Naive thymus-derived CD4-positive, alpha-beta T cell (primary cell): ENCODE measurements at regions not wholly inside any gene's neighbourhood (a gene's known extent, or its start where the extent isn't known, plus 50 kb on each side); places are given as distances from the start of the nearest gene placed in this dataset.

ENCODE experiments used
- ATAC-seq: fragments of 150-1000 bp; cut with Tn5 transposase; 2 replicates; pipeline ENCODE4 v1.10.0; 2021; ENCODE audit warnings: mild to moderate bottlenecking, moderate library complexity
- CTCF ChIA-PET: fragments of 350-600 bp; sonication (Branson Sonifier 250); formaldehyde crosslinking; loops from one replicate; lab custom pipeline; 2021; ENCODE audit warnings: antibody characterized with exemption; lab: Charles Lee
- POLR2A ChIA-PET: fragments of 350-600 bp; sonication (Branson Sonifier 250); formaldehyde crosslinking; loops from one replicate; lab custom pipeline; 2021; ENCODE audit warnings: antibody characterized with exemption, inconsistent platforms; lab: Charles Lee
- DNase-seq, 9 donors: peaks; one replicate each; pipeline versions ENCODE4 v3.0.0 to v3.0.0-alpha.2; 2020 to 2022; ENCODE audit warnings: mixed read lengths in 1 of 9
- H3K27ac ChIP-seq: one replicate; pipeline ENCODE4 v1.7.0; 2013; ENCODE audit warnings: mild to moderate bottlenecking, low read depth, low read length, moderate library complexity
- H3K27me3 ChIP-seq, 2 donors: one replicate each; pipeline ENCODE4 v1.7.0; 2013; ENCODE audit warnings: low read length in 2 of 2, mild to moderate bottlenecking in 2 of 2, moderate library complexity in 2 of 2; ENCODE audit not compliant: control insufficient read depth in 2 of 2, insufficient read depth in 2 of 2
- H3K36me3 ChIP-seq, 3 experiments: 1 replicate in 2 of 3; 2 replicates in 1 of 3; pipeline ENCODE4 v1.7.0; 2013; ENCODE audit warnings: low read length in 3 of 3, mild to moderate bottlenecking in 3 of 3, moderate library complexity in 1 of 3; ENCODE audit not compliant: insufficient read depth in 3 of 3, control insufficient read depth in 2 of 3
- H3K4me1 ChIP-seq, 2 donors: one replicate each; pipeline ENCODE4 v1.7.0; 2013; ENCODE audit warnings: low read length in 2 of 2, mild to moderate bottlenecking in 2 of 2, moderate library complexity in 1 of 2; ENCODE audit not compliant: control insufficient read depth in 2 of 2, insufficient read depth in 2 of 2
- H3K4me3 ChIP-seq: 2 replicates; pipeline ENCODE4 v1.7.0; 2013; ENCODE audit warnings: mild to moderate bottlenecking, low read length
- H3K9me3 ChIP-seq, 3 experiments: 1 replicate in 2 of 3; 2 replicates in 1 of 3; pipeline ENCODE4 v1.7.0; 2013; ENCODE audit warnings: low read length in 3 of 3; ENCODE audit not compliant: control insufficient read depth in 2 of 3
- H3K27ac Mint-ChIP-seq, 9 donors: one replicate each; pipeline ENCODE4 v1.8.0; 2020 to 2022; ENCODE audit warnings: mixed read lengths in 9 of 9, mild to moderate bottlenecking in 8 of 9, moderate library complexity in 5 of 9, inconsistent platforms in 2 of 9
- H3K27me3 Mint-ChIP-seq, 5 donors: one replicate each; pipeline ENCODE4 v1.8.0; 2021 to 2022; ENCODE audit warnings: mixed read lengths in 5 of 5, mild to moderate bottlenecking in 1 of 5
- H3K36me3 Mint-ChIP-seq, 5 donors: one replicate each; pipeline ENCODE4 v1.8.0; 2020 to 2022; ENCODE audit warnings: mixed read lengths in 5 of 5, mild to moderate bottlenecking in 3 of 5, inconsistent platforms in 1 of 5
- H3K4me1 Mint-ChIP-seq, 7 donors: one replicate each; pipeline ENCODE4 v1.8.0; 2020 to 2022; ENCODE audit warnings: mixed read lengths in 7 of 7, mild to moderate bottlenecking in 3 of 7, inconsistent platforms in 1 of 7
- H3K4me3 Mint-ChIP-seq, 10 donors: one replicate each; pipeline ENCODE4 v1.8.0; 2020 to 2022; ENCODE audit warnings: mild to moderate bottlenecking in 10 of 10, mixed read lengths in 10 of 10, moderate library complexity in 6 of 10, inconsistent platforms in 2 of 10
- H3K9me3 Mint-ChIP-seq, 11 donors: one replicate each; pipeline ENCODE4 v1.8.0; 2020 to 2022; ENCODE audit warnings: mixed read lengths in 11 of 11, mild to moderate bottlenecking in 4 of 11, inconsistent platforms in 1 of 11, moderate library complexity in 1 of 11
- intact Hi-C, 2 donors: fragments of 100-400 bp; cut with micrococcal nuclease; formaldehyde crosslinking; loops; one replicate each; pipeline ENCODE4 v1.15.1; 2023

DNA sequence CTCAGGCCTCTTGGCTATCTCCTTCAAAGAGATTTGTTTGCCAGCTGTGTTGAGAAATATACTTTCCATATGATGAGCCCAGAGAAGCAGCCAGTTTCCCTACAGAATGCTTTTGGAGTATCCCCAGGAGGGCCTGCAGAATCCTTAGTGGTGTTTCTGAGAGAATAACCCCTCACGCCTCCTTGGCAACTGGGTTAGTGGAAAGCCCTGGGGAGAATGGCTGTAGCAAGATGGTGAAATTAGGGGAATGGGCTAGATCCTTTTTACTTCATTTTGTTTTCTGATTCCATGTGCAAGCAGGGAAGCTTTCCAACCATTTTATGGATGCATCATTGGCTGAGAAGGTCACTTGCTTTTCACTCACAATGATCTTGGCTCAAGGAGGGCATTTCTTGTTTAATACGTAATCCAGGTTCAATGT is 364.6 kb downstream of the DMRT2 start:
- peaks cover 0 to 4% (median 0%) of the 10 kb centered on the region in 11 donors for H3K9me3 Mint-ChIP-seq
- peaks cover 0 to 4% (median 0%) of the 10 kb centered on the region in 7 donors for H3K4me1 Mint-ChIP-seq
- POLR2A ChIA-PET = no interaction called here
- CTCF ChIA-PET = no interaction called here
- H3K27me3 Mint-ChIP-seq = peaks cover 0 to 11% (median 6%) of the 10 kb centered on the region in 5 donors
- no peaks in the 10 kb centered on the region for H3K4me1 ChIP-seq
- no peak overlapping the region for H3K4me3 Mint-ChIP-seq
- ATAC-seq = no peak
- no peak overlapping the region for H3K27ac Mint-ChIP-seq
- H3K36me3 ChIP-seq = no peaks in the 10 kb centered on the region
- H3K4me3 ChIP-seq = no peak overlapping the region
- intact Hi-C loops = no loop called here
- H3K9me3 ChIP-seq = no peaks in the 10 kb centered on the region
- DNase-seq = no peak
- no peaks in the 10 kb centered on the region for H3K36me3 Mint-ChIP-seq
- H3K27me3 ChIP-seq = no peaks in the 10 kb centered on the region
- H3K27ac ChIP-seq = no peak overlapping the region

DNA sequence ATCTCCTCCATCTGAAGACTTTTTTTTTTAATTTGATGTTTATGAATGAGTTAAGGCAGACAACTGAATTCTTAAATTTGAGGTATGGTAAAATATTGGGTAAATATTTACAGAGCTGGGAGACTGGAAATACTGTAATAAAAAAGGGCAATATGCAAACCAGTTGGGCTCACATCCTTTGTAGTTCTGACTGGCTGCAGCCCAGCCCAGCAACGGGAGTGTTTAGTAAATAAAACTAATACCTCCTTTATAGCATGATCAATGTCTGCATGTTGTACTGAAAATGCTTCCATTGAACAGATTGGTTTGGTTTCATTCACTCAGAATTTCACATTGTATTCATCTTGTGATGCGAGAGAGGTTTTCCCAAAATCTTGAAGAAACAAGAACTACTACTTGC is 365.0 kb downstream of the DMRT2 start:
- H3K4me1 ChIP-seq = no peaks in the 10 kb centered on the region
- H3K4me3 ChIP-seq = no peak overlapping the region
- no peaks in the 10 kb centered on the region for H3K27me3 ChIP-seq
- DNase-seq (no peak), ATAC-seq (no peak)
- peaks cover 0 to 4% (median 0%) of the 10 kb centered on the region in 11 donors for H3K9me3 Mint-ChIP-seq
- POLR2A ChIA-PET = no interaction called here
- H3K4me3 Mint-ChIP-seq = no peak overlapping the region
- no peaks in the 10 kb centered on the region for H3K36me3 ChIP-seq
- H3K27me3 Mint-ChIP-seq = peaks cover 0 to 11% (median 6%) of the 10 kb centered on the region in 5 donors
- no peaks in the 10 kb centered on the region for H3K36me3 Mint-ChIP-seq
- peaks cover 0 to 4% (median 0%) of the 10 kb centered on the region in 7 donors for H3K4me1 Mint-ChIP-seq
- no peak overlapping the region for H3K27ac ChIP-seq
- H3K9me3 ChIP-seq = no peaks in the 10 kb centered on the region
- intact Hi-C loops = no loop called here
- CTCF ChIA-PET = no interaction called here
- H3K27ac Mint-ChIP-seq = no peak overlapping the region

DNA sequence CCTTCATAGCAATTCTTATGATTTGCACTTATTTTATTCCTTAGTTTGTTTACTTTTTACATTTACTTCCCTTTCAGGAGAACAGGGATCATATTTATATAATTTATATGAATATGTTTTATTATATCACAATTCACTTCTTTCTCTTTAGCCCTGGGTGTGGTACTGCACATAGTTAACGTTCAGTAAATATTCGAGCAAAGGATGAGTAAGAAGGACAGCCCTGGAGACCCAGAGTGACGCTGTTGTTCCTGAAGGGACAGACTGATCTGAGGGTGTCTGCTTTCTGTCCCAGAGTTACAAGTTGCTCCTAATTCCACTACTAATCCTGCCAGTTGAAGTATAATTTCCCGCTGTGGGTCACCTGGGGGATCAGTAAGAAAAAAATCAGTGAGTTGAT is 366.1 kb downstream of the DMRT2 start:
- H3K9me3 ChIP-seq = no peaks in the 10 kb centered on the region
- no peaks in the 10 kb centered on the region for H3K36me3 ChIP-seq
- H3K27ac Mint-ChIP-seq = no peak overlapping the region
- peaks cover 0 to 4% (median 0%) of the 10 kb centered on the region in 7 donors for H3K4me1 Mint-ChIP-seq
- H3K27me3 Mint-ChIP-seq = peaks cover 0 to 11% (median 6%) of the 10 kb centered on the region in 5 donors
- CTCF ChIA-PET = no interaction called here
- no peak overlapping the region for H3K4me3 Mint-ChIP-seq
- H3K27ac ChIP-seq = no peak overlapping the region
- intact Hi-C loops = no loop called here
- no peak overlapping the region for H3K4me3 ChIP-seq
- H3K9me3 Mint-ChIP-seq = peaks cover 0 to 2% (median 0%) of the 10 kb centered on the region in 11 donors
- no peaks in the 10 kb centered on the region for H3K36me3 Mint-ChIP-seq
- POLR2A ChIA-PET = no interaction called here
- H3K4me1 ChIP-seq = no peaks in the 10 kb centered on the region
- no peak for DNase-seq
- no peak for ATAC-seq
- H3K27me3 ChIP-seq = no peaks in the 10 kb centered on the region

DNA sequence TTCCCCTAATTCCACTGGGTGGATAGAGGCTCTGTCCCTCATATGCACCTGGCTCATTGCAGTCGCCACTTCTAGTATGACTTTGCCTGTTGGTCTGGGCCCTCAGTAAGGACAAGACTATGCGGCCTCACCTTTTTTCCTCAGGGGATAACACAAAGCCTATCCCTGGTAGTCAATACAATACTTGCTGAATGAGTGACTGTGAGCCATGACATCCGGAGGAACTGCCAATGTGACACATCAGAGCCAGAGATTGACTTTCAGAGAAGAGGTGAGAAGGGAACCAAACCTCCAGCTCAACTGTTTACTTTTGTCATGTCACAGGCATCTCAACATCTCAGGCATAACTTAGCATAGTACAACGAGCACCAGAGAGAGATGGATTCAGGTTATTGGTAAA is 371.3 kb downstream of the DMRT2 start:
- Histone ChIP-seq H3K27me3 (no peaks in the 10 kb centered on the region), H3K9me3 (no peaks in the 10 kb centered on the region), H3K27ac (no peak overlapping the region), H3K36me3 (no peaks in the 10 kb centered on the region), H3K4me1 (no peaks in the 10 kb centered on the region), H3K4me3 (no peak overlapping the region)
- CTCF ChIA-PET = no interaction called here
- Mint-ChIP-seq H3K27ac (no peak overlapping the region), H3K4me3 (no peak overlapping the region), H3K36me3 (no peaks in the 10 kb centered on the region), H3K4me1 (no peaks in the 10 kb centered on the region), H3K9me3 (peaks cover 0 to 10% (median 3%) of the 10 kb centered on the region in 11 donors), H3K27me3 (peaks cover 0 to 7% (median 0%) of the 10 kb centered on the region in 5 donors)
- POLR2A ChIA-PET = no interaction called here
- no peak for DNase-seq
- no peak for ATAC-seq
- intact Hi-C loops = no loop called here

DNA sequence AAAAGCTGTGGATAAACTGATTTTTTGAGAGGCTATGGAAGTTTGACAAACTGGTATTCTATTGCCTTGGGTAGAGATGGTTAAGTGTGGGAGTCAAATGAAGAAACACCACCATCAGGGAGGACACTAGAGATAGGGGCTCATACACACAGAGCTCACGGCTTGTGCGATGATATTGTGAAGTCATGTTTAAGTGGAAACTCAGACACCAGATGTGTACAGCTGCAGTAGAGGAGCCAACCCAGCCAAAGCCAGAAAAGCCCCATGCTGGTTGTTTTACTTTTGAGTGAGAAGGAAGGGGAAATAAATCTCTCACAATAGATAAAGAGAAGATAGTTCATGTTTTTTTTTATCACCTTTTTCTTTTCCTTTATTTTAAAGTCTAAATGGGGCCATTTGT is 377.7 kb downstream of the DMRT2 start:
- POLR2A ChIA-PET = no interaction called here

DNA sequence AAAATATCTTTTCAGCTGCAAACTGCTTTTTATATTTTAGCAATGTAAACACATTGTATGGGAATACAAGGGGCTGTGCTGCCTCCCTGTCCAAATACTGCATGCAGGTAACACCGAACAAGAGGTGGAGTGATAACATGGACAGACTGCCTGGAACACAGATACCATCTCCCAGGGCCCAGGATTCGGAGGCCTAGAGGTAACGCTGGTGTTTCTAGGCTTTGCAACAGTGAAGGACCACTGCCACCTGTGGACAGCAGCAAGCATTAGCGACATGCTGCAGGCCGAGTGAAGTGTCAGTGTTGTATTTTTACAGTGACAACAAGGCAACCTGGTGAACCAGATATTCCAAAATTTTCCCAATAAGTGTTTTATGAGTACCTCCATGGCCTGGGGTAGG is 379.1 kb downstream of the DMRT2 start:
- ChIA-PET POLR2A (no interaction called here), CTCF (no interaction called here)
- no peak overlapping the region for H3K27ac Mint-ChIP-seq
- Histone ChIP-seq H3K4me1 (no peaks in the 10 kb centered on the region), H3K9me3 (no peaks in the 10 kb centered on the region), H3K4me3 (no peak overlapping the region), H3K36me3 (no peaks in the 10 kb centered on the region), H3K27ac (no peak overlapping the region), H3K27me3 (no peaks in the 10 kb centered on the region)
- no peaks in the 10 kb centered on the region for H3K4me1 Mint-ChIP-seq
- H3K27me3 Mint-ChIP-seq = peaks cover 0 to 16% (median 0%) of the 10 kb centered on the region in 5 donors
- no peak for ATAC-seq
- H3K4me3 Mint-ChIP-seq = no peak overlapping the region
- intact Hi-C loops = no loop called here
- no peak for DNase-seq
- H3K36me3 Mint-ChIP-seq = no peaks in the 10 kb centered on the region
- H3K9me3 Mint-ChIP-seq = peaks cover 0 to 6% (median 0%) of the 10 kb centered on the region in 11 donors

More for the DNA sequence above, 377.7 kb downstream of the DMRT2 start:
- Histone ChIP-seq H3K27ac (no peak overlapping the region), H3K4me1 (no peaks in the 10 kb centered on the region), H3K9me3 (no peaks in the 10 kb centered on the region), H3K4me3 (no peak overlapping the region), H3K27me3 (no peaks in the 10 kb centered on the region), H3K36me3 (no peaks in the 10 kb centered on the region)
- CTCF ChIA-PET = interaction anchor here (0.6 kb wide), 1 partner anchor 12 kb away, joined by 3 read pairs; no protein-coding TSS in a partner anchor
- intact Hi-C loops = no loop called here
- Mint-ChIP-seq H3K4me3 (no peak overlapping the region), H3K4me1 (no peaks in the 10 kb centered on the region), H3K27me3 (peaks cover 0 to 16% (median 0%) of the 10 kb centered on the region in 5 donors), H3K9me3 (peaks cover 0 to 6% (median 2%) of the 10 kb centered on the region in 11 donors), H3K27ac (no peak overlapping the region), H3K36me3 (no peaks in the 10 kb centered on the region)
- ATAC-seq (no peak), DNase-seq (no peak)

DNA sequence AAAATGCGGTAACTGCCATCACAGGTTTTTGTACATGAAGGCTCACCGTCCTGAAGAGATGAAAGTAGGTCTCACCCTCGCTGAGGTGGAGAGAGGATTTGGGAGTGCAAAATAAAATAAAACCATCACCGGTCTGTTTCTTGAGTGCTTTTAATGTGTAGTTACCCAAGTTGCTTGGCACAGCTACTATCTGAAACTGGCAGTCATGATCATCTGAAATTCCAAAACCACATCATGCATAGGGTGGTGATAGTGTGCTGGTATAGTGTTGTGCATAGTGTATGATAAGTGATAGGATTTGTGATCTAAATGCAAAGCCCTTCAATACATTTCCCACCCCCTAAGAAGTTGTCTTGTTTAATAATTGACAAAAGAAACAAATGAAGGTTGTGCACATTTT is 381.3 kb downstream of the DMRT2 start:
- POLR2A ChIA-PET = no interaction called here
- Mint-ChIP-seq H3K4me1 (no peaks in the 10 kb centered on the region), H3K27me3 (peaks cover 0 to 9% (median 0%) of the 10 kb centered on the region in 5 donors), H3K4me3 (no peak overlapping the region), H3K9me3 (no peaks in the 10 kb centered on the region), H3K27ac (no peak overlapping the region), H3K36me3 (no peaks in the 10 kb centered on the region)
- Histone ChIP-seq H3K4me1 (no peaks in the 10 kb centered on the region), H3K4me3 (no peak overlapping the region), H3K27ac (no peak overlapping the region), H3K27me3 (no peaks in the 10 kb centered on the region), H3K9me3 (no peaks in the 10 kb centered on the region), H3K36me3 (no peaks in the 10 kb centered on the region)
- DNase-seq (no peak), ATAC-seq (no peak)
- CTCF ChIA-PET = no interaction called here
- intact Hi-C loops = no loop called here
